ENCODE measurements at regions not wholly inside any gene's neighbourhood (a gene's known extent, or its start where the extent isn't known, plus 50 kb on each side); places are given as distances from the start of the nearest gene placed in this dataset.

- Histone ChIP-seq H3K9ac (ENCODE audit: low read depth, low read length) (no peak overlapping the region), H3K36me3 (ENCODE audit: insufficient read depth, low read length) (no peaks in the 10 kb centered on the region), H3K9me3 (ENCODE audit: control insufficient read depth, insufficient read depth, low read length) (no peaks in the 10 kb centered on the region), H3K4me1 (ENCODE audit: insufficient read depth, low read length) (no peaks in the 10 kb centered on the region)
Observed at GRCh38 chr12:115588131-115588530, 689.4 kb downstream of the MED13L start.

- Histone ChIP-seq H3K9ac (ENCODE audit: low read depth, low read length) (no peak overlapping the region), H3K9me3 (ENCODE audit: control insufficient read depth, insufficient read depth, low read length) (no peaks in the 10 kb centered on the region), H3K4me1 (ENCODE audit: insufficient read depth, low read length) (no peaks in the 10 kb centered on the region), H3K36me3 (ENCODE audit: insufficient read depth, low read length) (no peaks in the 10 kb centered on the region)
Observed at GRCh38 chr12:115584156-115584555, 693.3 kb downstream of the MED13L start.

- no peaks in the 10 kb centered on the region for H3K4me1 ChIP-seq (ENCODE audit: insufficient read depth, low read length)
- no peaks in the 10 kb centered on the region for H3K9me3 ChIP-seq (ENCODE audit: control insufficient read depth, insufficient read depth, low read length)
- H3K9ac ChIP-seq (ENCODE audit: low read depth, low read length): no peak overlapping the region
- no peaks in the 10 kb centered on the region for H3K36me3 ChIP-seq (ENCODE audit: insufficient read depth, low read length)
Observed at GRCh38 chr12:115583591-115583990, 693.9 kb downstream of the MED13L start.

- H3K4me1 ChIP-seq (ENCODE audit: insufficient read depth, low read length): no peaks in the 10 kb centered on the region
- H3K36me3 ChIP-seq (ENCODE audit: insufficient read depth, low read length): no peaks in the 10 kb centered on the region
- H3K9me3 ChIP-seq (ENCODE audit: control insufficient read depth, insufficient read depth, low read length): no peaks in the 10 kb centered on the region
- H3K9ac ChIP-seq (ENCODE audit: low read depth, low read length): no peak overlapping the region
Observed at GRCh38 chr12:115577401-115577800, 700.1 kb downstream of the MED13L start.

GRCh38 chr12:115574826-115575225 lies 702.7 kb downstream of the MED13L start:
- H3K9ac ChIP-seq (ENCODE audit: low read depth, low read length): no peak overlapping the region
- no peaks in the 10 kb centered on the region for H3K9me3 ChIP-seq (ENCODE audit: control insufficient read depth, insufficient read depth, low read length)
- no peaks in the 10 kb centered on the region for H3K36me3 ChIP-seq (ENCODE audit: insufficient read depth, low read length)
- H3K4me1 ChIP-seq (ENCODE audit: insufficient read depth, low read length): no peaks in the 10 kb centered on the region

GRCh38 chr12:115572440-115572839 lies 705.1 kb downstream of the MED13L start:
- Histone ChIP-seq H3K9ac (ENCODE audit: low read depth, low read length) (no peak overlapping the region), H3K9me3 (ENCODE audit: control insufficient read depth, insufficient read depth, low read length) (no peaks in the 10 kb centered on the region), H3K4me1 (ENCODE audit: insufficient read depth, low read length) (no peaks in the 10 kb centered on the region), H3K36me3 (ENCODE audit: insufficient read depth, low read length) (no peaks in the 10 kb centered on the region)

GRCh38 chr12:115571446-115571845 lies 706.0 kb downstream of the MED13L start:
- H3K9ac ChIP-seq (ENCODE audit: low read depth, low read length): no peak overlapping the region
- H3K36me3 ChIP-seq (ENCODE audit: insufficient read depth, low read length): no peaks in the 10 kb centered on the region
- H3K9me3 ChIP-seq (ENCODE audit: control insufficient read depth, insufficient read depth, low read length): no peaks in the 10 kb centered on the region
- no peaks in the 10 kb centered on the region for H3K4me1 ChIP-seq (ENCODE audit: insufficient read depth, low read length)

- no peaks in the 10 kb centered on the region for H3K4me1 ChIP-seq (ENCODE audit: insufficient read depth, low read length)
Observed at GRCh38 chr12:115571027-115571426, 706.5 kb downstream of the MED13L start.

GRCh38 chr12:115570069-115570777 lies 707.3 kb downstream of the MED13L start:
- Histone ChIP-seq H3K36me3 (ENCODE audit: insufficient read depth, low read length) (no peaks in the 10 kb centered on the region), H3K9ac (ENCODE audit: low read depth, low read length) (peak overlapping the region; percentile 10; the same call in 1 of the 2 replicates), H3K9me3 (ENCODE audit: control insufficient read depth, insufficient read depth, low read length) (no peaks in the 10 kb centered on the region), H3K4me1 (ENCODE audit: insufficient read depth, low read length) (no peaks in the 10 kb centered on the region)

More at GRCh38 chr12:115571027-115571426, 706.5 kb downstream of the MED13L start:
- Histone ChIP-seq H3K9me3 (ENCODE audit: control insufficient read depth, insufficient read depth, low read length) (no peaks in the 10 kb centered on the region), H3K9ac (ENCODE audit: low read depth, low read length) (no peak overlapping the region), H3K36me3 (ENCODE audit: insufficient read depth, low read length) (no peaks in the 10 kb centered on the region)

GRCh38 chr12:115569345-115570068 lies 708.0 kb downstream of the MED13L start:
- H3K9ac ChIP-seq (ENCODE audit: low read depth, low read length): no peak overlapping the region; the same call in 1 of the 2 replicates
- no peaks in the 10 kb centered on the region for H3K36me3 ChIP-seq (ENCODE audit: insufficient read depth, low read length)
- no peaks in the 10 kb centered on the region for H3K4me1 ChIP-seq (ENCODE audit: insufficient read depth, low read length)
- no peaks in the 10 kb centered on the region for H3K9me3 ChIP-seq (ENCODE audit: control insufficient read depth, insufficient read depth, low read length)

GRCh38 chr12:115558281-115558680 lies 719.2 kb downstream of the MED13L start:
- Histone ChIP-seq H3K9me3 (ENCODE audit: control insufficient read depth, insufficient read depth, low read length) (no peaks in the 10 kb centered on the region), H3K9ac (ENCODE audit: low read depth, low read length) (no peak overlapping the region), H3K36me3 (ENCODE audit: insufficient read depth, low read length) (no peaks in the 10 kb centered on the region), H3K4me1 (ENCODE audit: insufficient read depth, low read length) (no peaks in the 10 kb centered on the region)

- no peak overlapping the region for H3K9ac ChIP-seq (ENCODE audit: low read depth, low read length)
- no peaks in the 10 kb centered on the region for H3K9me3 ChIP-seq (ENCODE audit: control insufficient read depth, insufficient read depth, low read length)
- no peaks in the 10 kb centered on the region for H3K36me3 ChIP-seq (ENCODE audit: insufficient read depth, low read length)
- no peaks in the 10 kb centered on the region for H3K4me1 ChIP-seq (ENCODE audit: insufficient read depth, low read length)
Observed at GRCh38 chr12:115553622-115554021, 723.9 kb downstream of the MED13L start.

GRCh38 chr12:115543269-115543668 lies 734.2 kb downstream of the MED13L start:
- H3K9ac ChIP-seq (ENCODE audit: low read depth, low read length): no peak overlapping the region
- no peaks in the 10 kb centered on the region for H3K36me3 ChIP-seq (ENCODE audit: insufficient read depth, low read length)
- no peaks in the 10 kb centered on the region; the same call in 1 of the 2 replicates for H3K9me3 ChIP-seq (ENCODE audit: control insufficient read depth, insufficient read depth, low read length)
- H3K4me1 ChIP-seq (ENCODE audit: insufficient read depth, low read length): 0 out of 2 replicates have a peak, but pooled peaks cover 2% of the 10 kb centered on the region

GRCh38 chr12:115542656-115543055 lies 734.8 kb downstream of the MED13L start:
- Histone ChIP-seq H3K36me3 (ENCODE audit: insufficient read depth, low read length) (no peaks in the 10 kb centered on the region), H3K9ac (ENCODE audit: low read depth, low read length) (no peak overlapping the region), H3K4me1 (ENCODE audit: insufficient read depth, low read length) (0 out of 2 replicates have a peak, but pooled peaks cover 2% of the 10 kb centered on the region), H3K9me3 (ENCODE audit: control insufficient read depth, insufficient read depth, low read length) (peaks cover 1% of the 10 kb centered on the region; the same call in 1 of the 2 replicates)

- Histone ChIP-seq H3K9me3 (ENCODE audit: control insufficient read depth, insufficient read depth, low read length) (peaks cover 3% of the 10 kb centered on the region; the same call in 1 of the 2 replicates), H3K9ac (ENCODE audit: low read depth, low read length) (no peak overlapping the region), H3K4me1 (ENCODE audit: insufficient read depth, low read length) (0 out of 2 replicates have a peak, but pooled peaks cover 2% of the 10 kb centered on the region), H3K36me3 (ENCODE audit: insufficient read depth, low read length) (no peaks in the 10 kb centered on the region)
Observed at GRCh38 chr12:115541891-115542421, 735.5 kb downstream of the MED13L start.

Data from ES-I3 (cell line).